Erythroblast (primary cell): ENCODE measurements at regions not wholly inside any gene's neighbourhood (a gene's known extent, or its start where the extent isn't known, plus 50 kb on each side); places are given as distances from the start of the nearest gene placed in this dataset.
"Not testable (repeated sequence)": the region's sequence is repeated elsewhere in the genome, so short reads cannot be mapped to it uniquely, and the experiment has no call there.

Experiments used
- DNase-seq, 2 experiments: peaks; one replicate each; lab custom pipeline; 2025; lab: John Stamatoyannopoulos, UW
- GATA1 ChIP-seq: IDR thresholded peaks from 2 replicates; pipeline ENCODE4 v1.6.1; 2011; ENCODE audit warnings: low read depth, mild to moderate bottlenecking, control low read depth, low read length, moderate library complexity
- POLR2A ChIP-seq: IDR thresholded peaks from 2 replicates; pipeline ENCODE4 v1.6.1; 2011; ENCODE audit warnings: mild to moderate bottlenecking, low read length

- TF ChIP-seq POLR2A, result no peak
- TF ChIP-seq GATA1, result no peak
- no peak for DNase-seq
Observed at GRCh38 chr9:97188545-97188944, 118.9 kb upstream of the CCDC180 start.

DNA sequence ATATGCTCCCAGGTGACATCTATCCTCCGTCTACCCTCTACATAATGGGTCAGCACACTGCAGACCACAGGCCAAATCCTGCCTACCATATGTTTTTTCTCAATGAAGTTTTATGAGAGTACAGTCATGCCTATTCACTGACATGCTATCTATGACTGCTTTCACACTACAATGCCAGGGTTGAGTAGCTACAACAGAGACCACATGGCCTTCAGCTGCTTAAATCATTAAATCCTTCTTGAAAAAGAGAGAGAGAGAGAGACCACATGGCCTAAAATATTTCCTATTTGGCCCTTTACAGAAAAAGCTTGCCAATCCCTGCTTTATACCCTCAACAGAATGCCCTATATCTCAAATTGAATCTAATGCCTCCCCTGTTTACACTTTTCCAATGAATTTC, 119.8 kb upstream of the CCDC180 start:
- not testable (repeated sequence) for DNase-seq

- TF ChIP-seq GATA1, result no peak
- no peak for TF ChIP-seq POLR2A
- no peak for DNase-seq
Observed at GRCh38 chr9:97186493-97186892, 121.0 kb upstream of the CCDC180 start.

DNA sequence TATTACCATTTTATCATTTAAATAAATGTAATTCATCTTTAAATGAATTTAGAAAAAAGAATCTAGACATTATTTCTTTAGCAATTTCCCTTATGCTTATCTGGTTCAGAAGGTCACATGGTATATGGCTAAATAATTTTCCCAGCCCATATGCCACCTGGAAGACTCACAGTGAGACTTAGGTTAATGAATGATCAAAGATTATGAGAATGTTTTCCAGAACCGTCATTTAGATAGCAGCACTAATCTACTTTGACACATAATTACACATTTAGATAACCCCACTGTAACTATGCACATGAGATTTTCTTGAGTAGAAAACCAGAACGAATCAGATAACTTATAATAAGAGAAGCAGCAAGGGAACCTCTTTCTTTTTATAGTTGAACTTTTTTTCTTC, 124.9 kb upstream of the CCDC180 start:
- not testable (repeated sequence) for DNase-seq

GRCh38 chr9:97179616-97180015, 127.8 kb upstream of the CCDC180 start:
- TF ChIP-seq GATA1 (no peak), POLR2A (no peak)
- DNase-seq, result no peak

- DNase-seq, result peak; percentile 84 to 87
- no peak for TF ChIP-seq GATA1
- no peak for TF ChIP-seq POLR2A
Observed at GRCh38 chr9:97176206-97176605, 131.3 kb upstream of the CCDC180 start.

DNA sequence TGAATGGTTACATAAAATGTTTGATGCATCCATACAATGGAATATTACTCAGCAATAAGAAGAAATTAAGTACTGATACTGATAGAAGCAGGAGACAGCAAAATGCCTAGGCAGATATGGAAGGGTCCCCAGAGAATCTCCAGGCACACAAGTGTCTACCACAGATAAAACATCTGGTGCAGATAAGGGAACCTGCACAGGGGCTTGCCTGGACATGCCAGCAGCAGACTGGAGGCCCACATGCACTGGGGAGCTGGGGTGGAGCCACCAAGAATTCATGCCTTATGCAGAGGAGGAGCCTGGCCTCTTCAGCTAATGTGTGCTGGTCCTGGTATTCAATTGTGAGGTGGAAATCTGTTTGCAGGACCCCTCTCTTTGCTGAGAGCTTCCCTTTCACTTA, 129.2 kb upstream of the CTSV start:
- DNase-seq, result peak; percentile 90 to 96

DNA sequence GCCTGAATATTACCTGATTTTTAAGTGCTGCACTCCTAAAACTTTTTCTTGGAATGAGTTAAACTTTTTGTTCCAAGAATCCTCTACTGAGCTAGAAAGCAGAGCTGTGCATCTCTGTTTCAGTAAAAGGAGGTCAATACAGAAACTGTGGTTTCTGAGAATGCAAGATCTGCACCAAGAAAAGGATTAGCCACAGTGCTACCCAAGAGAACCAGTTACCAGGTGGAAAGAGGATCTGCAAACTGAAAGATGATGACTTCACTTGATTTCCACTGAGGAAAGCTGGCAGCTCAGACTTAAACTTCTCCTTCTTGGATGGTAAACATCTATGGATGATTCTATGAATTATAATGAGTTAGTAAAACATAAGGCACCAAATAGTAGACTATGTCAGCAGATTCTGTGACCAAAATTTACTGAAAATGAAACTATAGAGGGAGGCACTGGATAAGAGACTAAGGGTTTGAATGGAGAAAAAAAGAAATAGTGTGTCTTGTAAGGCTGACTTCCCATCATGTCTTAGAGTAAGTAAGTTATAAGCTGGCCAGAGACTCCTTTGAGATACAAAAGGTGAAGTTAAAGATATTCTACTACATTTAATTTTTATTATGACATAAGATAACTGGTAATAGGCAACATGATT, 127.7 kb upstream of the CTSV start:
- DNase-seq, result peak in 1 of 2 experiments; percentile 48

More for the DNA sequence above, 129.2 kb upstream of the CTSV start:
- peak; percentile 16 for TF ChIP-seq GATA1

- peak in 1 of 2 experiments; percentile 20 for DNase-seq
- TF ChIP-seq GATA1 (no peak), POLR2A (no peak)
Observed at GRCh38 chr9:97160255-97160654, 121.3 kb upstream of the CTSV start.

DNA sequence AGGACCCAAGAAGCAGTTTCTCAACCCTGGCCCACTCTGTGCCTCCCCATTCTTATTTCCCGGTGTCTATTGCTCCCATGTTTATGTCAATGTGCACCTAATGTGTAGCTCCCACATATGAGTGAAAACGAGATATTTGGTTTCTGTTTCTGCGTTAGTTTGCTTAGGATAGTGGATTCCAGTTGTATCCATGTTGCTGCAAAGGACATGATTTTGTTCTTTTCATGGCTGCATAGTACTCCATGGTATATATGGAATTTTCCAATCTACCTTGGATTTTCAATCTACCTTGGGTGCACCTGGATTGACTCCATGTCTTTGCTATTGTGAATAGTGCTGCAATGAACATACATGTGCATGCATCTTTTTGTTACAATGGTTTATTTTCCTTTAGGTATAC, 119.8 kb upstream of the CTSV start:
- DNase-seq, result not testable (repeated sequence)

GRCh38 chr9:97155441-97155840, 116.5 kb upstream of the CTSV start:
- not testable (repeated sequence) for DNase-seq

GRCh38 chr9:97153967-97154366, 115.0 kb upstream of the CTSV start:
- DNase-seq, result no peak
- TF ChIP-seq POLR2A, result no peak
- TF ChIP-seq GATA1, result no peak

- peak; percentile 43 to 52 for DNase-seq
Observed at GRCh38 chr9:97153160-97153559, 114.2 kb upstream of the CTSV start.

- DNase-seq, result not testable (repeated sequence)
Observed at GRCh38 chr9:97150471-97150870, 111.5 kb upstream of the CTSV start.

GRCh38 chr9:97148428-97148827, 109.5 kb upstream of the CTSV start:
- not testable (repeated sequence) for DNase-seq

GRCh38 chr9:97145680-97146079, 106.7 kb upstream of the CTSV start:
- DNase-seq, result not testable (repeated sequence)

- TF ChIP-seq POLR2A (no peak), GATA1 (no peak)
- DNase-seq, result no peak
Observed at GRCh38 chr9:97140566-97140965, 101.6 kb upstream of the CTSV start.
